ENCODE measurements at regions not wholly inside any gene's neighbourhood (a gene's known extent, or its start where the extent isn't known, plus 50 kb on each side); places are given as distances from the start of the nearest gene placed in this dataset.

GRCh38 chr1:57983441-57983840, 559.6 kb upstream of the DAB1 start:
- no peak for DNase-seq

GRCh38 chr1:57982852-57983251, 559.0 kb upstream of the DAB1 start:
- no peak for DNase-seq

- DNase-seq, result no peak
These were observed 552.4 kb upstream of the DAB1 start for GRCh38 chr1:57976216-57976615.

- no peak for DNase-seq
These were observed 544.5 kb upstream of the DAB1 start for GRCh38 chr1:57968321-57968720.

- DNase-seq, result no peak
These were observed 543.0 kb upstream of the DAB1 start for GRCh38 chr1:57966751-57967406.

- no peak for DNase-seq
These were observed 542.5 kb upstream of the DAB1 start for GRCh38 chr1:57966340-57966739.

GRCh38 chr1:57963581-57963980, 539.7 kb upstream of the DAB1 start:
- DNase-seq, result no peak

GRCh38 chr1:57959531-57960241, 535.8 kb upstream of the DAB1 start:
- no peak for DNase-seq

GRCh38 chr1:57957576-57957975, 533.7 kb upstream of the DAB1 start:
- DNase-seq, result no peak

- DNase-seq, result no peak
These were observed 527.5 kb upstream of the DAB1 start for GRCh38 chr1:57951390-57951789.

- no peak for DNase-seq
These were observed 525.3 kb upstream of the DAB1 start for GRCh38 chr1:57949168-57949567.

- no peak for DNase-seq
These were observed 523.6 kb upstream of the DAB1 start for GRCh38 chr1:57947471-57947870.

GRCh38 chr1:57945045-57945444, 521.2 kb upstream of the DAB1 start:
- DNase-seq, result no peak

GRCh38 chr1:57943365-57943764, 519.5 kb upstream of the DAB1 start:
- DNase-seq, result no peak

- no peak for DNase-seq
These were observed 510.9 kb upstream of the DAB1 start for GRCh38 chr1:57934745-57935144.

- no peak for DNase-seq
These were observed 503.1 kb upstream of the DAB1 start for GRCh38 chr1:57927003-57927402.

GRCh38 chr1:57926025-57926552, 502.2 kb upstream of the DAB1 start:
- no peak for DNase-seq

GRCh38 chr1:57925226-57925625, 501.4 kb upstream of the DAB1 start:
- no peak for DNase-seq

- no peak for DNase-seq
These were observed 498.3 kb upstream of the DAB1 start for GRCh38 chr1:57922130-57922529.

- DNase-seq, result no peak
These were observed 492.2 kb upstream of the DAB1 start for GRCh38 chr1:57916041-57916440.

- DNase-seq, result no peak
These were observed 487.6 kb upstream of the DAB1 start for GRCh38 chr1:57911427-57911826.

GRCh38 chr1:57910782-57911181, 486.9 kb upstream of the DAB1 start:
- DNase-seq, result no peak

- DNase-seq, result no peak
These were observed 486.4 kb upstream of the DAB1 start for GRCh38 chr1:57910305-57910704.

- DNase-seq, result no peak
These were observed 484.5 kb upstream of the DAB1 start for GRCh38 chr1:57908147-57908890.

All from CD4-positive, alpha-beta T cell treated with Interferon gamma for 1 hour (primary cell).